Fibroblast of pulmonary artery (primary cell): ENCODE measurements at regions not wholly inside any gene's neighbourhood (a gene's known extent, or its start where the extent isn't known, plus 50 kb on each side); places are given as distances from the start of the nearest gene placed in this dataset.
"Not testable (repeated sequence)": the region's sequence is repeated elsewhere in the genome, so short reads cannot be mapped to it uniquely, and the experiment has no call there.

Experiments used
- DNase-seq: peaks from one replicate; pipeline ENCODE4 v3.0.0-alpha.2; 2010; ENCODE audit warnings: low read depth
- H3K4me3 ChIP-seq: replicated peaks from 2 replicates; pipeline ENCODE4 v1.5.1; 2011; ENCODE audit warnings: low read depth, mild to moderate bottlenecking, control low read depth, low read length, moderate library complexity
- TF ChIP-seq, protein P1 (sequence below): IDR thresholded peaks from 2 replicates; pipeline ENCODE4 v1.5.1; 2011; ENCODE audit warnings: mild to moderate bottlenecking, control low read depth, low read length, inconsistent platforms; ENCODE audit errors: missing control alignments

DNA sequence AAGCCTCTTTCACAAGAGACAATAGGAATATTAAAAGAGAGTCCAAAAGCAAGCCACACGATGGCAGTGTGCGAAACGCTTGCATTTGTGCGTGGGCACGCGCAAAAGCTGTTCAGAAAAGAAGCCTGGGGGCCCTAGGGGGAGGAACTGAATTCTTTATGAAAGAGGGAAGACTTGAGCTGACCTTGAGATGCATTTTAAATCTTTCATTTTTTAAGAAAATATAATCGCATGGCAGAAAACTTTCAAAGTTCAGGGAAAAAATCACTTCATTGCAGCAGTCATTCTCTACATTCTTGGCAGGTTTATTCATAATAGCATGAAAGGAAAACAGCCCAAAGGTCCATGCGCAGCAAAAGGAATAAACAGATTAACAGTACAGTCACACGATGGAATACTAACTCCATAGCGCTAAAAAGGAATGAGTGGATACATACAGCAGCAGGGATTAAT is 206.5 kb upstream of the PRKCQ start:
- TF ChIP-seq, protein P1, sequence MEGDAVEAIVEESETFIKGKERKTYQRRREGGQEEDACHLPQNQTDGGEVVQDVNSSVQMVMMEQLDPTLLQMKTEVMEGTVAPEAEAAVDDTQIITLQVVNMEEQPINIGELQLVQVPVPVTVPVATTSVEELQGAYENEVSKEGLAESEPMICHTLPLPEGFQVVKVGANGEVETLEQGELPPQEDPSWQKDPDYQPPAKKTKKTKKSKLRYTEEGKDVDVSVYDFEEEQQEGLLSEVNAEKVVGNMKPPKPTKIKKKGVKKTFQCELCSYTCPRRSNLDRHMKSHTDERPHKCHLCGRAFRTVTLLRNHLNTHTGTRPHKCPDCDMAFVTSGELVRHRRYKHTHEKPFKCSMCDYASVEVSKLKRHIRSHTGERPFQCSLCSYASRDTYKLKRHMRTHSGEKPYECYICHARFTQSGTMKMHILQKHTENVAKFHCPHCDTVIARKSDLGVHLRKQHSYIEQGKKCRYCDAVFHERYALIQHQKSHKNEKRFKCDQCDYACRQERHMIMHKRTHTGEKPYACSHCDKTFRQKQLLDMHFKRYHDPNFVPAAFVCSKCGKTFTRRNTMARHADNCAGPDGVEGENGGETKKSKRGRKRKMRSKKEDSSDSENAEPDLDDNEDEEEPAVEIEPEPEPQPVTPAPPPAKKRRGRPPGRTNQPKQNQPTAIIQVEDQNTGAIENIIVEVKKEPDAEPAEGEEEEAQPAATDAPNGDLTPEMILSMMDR = peak; percentile 63
- DNase-seq = peak; percentile 70
- H3K4me3 ChIP-seq = peak overlapping the region; percentile 21

GRCh38 chr10:6784429-6784828 is 204.4 kb upstream of the PRKCQ start:
- H3K4me3 ChIP-seq, DNase-seq: not testable (repeated sequence)

DNA sequence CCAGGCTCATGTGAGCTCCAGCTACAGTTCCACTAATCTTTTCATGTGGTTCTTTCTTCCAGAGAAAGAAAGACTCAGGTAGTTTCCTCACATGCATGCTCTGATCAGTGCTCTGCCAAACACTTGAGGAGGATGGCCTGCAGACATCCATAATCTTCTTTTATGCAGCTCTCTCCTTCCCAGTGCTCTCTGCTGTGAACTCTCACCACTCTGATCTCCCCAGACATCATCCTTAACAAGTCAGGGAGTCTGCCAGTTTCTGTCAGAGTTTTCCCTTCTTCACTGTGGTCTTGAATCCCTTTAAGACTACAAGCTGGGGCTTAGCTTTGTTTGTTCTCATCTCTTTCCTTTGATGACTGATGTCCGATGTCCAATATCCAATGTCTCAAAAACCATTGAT is 203.4 kb upstream of the PRKCQ start:
- DNase-seq = no peak
- TF ChIP-seq, protein P1 = no peak
- H3K4me3 ChIP-seq = no peak overlapping the region

GRCh38 chr10:6782378-6782777 is 202.3 kb upstream of the PRKCQ start:
- no peak for DNase-seq
- H3K4me3 ChIP-seq = no peak overlapping the region
- TF ChIP-seq, protein P1 = no peak

DNA sequence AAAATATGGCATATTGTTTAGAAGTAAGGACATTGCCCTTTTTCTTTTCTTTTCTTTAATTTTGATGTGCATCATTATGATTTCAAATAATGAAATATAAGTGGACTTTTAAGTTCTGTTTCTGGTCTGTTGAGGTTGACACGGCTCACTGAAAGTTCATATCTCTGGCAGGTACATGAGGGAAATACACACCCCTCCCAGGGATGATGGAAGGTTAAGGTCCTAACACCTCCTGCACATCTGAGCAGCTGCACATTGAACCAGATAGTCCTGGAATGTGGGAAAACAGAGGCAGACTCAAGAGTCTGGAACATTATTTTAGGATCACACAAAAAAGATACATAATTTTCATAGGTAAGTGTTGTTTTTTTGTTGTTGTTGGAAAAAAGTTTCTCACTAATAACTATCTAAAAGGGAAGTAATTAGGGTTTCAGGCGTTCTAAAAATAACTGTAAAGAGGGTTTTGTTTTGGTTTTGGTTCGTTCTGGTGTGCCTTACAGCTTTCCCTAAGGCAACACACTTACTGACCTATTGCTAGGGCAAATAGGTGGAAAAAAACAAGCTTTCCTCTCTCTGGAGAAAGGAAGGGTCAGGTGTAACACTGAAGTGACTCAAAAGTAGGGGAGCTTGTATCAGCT is 201.2 kb upstream of the PRKCQ start:
- H3K4me3 ChIP-seq = no peak overlapping the region
- TF ChIP-seq, protein P1 = no peak
- DNase-seq = no peak

DNA sequence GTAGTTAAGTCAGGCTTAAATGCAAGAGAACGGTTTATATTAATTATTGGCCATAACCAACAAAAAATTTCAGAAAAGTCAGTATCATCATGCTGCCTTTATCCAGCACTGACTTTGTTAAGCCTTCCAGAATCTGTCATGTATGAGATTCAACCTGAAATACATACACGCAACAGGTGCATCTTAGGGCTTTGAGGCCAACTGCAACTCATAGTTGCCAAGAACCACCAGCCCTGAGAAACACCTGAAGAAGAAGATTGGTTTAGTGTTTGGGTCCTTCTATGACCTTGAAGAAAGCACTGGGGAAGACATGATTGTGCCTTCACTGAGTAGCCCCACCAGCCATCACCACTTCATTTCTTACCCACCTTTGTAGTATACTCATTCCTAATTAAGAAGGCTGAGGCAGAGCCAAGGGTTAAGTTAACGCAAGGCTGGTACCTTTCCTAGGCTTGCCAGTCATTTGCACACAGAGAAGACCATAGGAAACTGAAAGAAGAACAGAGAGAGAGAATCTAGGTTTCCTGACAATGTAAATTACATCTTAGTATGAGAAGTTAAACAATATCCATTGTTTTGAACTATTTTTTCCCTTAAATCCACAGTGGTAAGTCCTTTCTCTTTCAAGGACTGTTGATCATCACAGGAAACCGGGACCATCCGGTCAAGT is 200.1 kb upstream of the PRKCQ start:
- H3K4me3 ChIP-seq = no peak overlapping the region
- DNase-seq = no peak
- TF ChIP-seq, protein P1 = no peak

DNA sequence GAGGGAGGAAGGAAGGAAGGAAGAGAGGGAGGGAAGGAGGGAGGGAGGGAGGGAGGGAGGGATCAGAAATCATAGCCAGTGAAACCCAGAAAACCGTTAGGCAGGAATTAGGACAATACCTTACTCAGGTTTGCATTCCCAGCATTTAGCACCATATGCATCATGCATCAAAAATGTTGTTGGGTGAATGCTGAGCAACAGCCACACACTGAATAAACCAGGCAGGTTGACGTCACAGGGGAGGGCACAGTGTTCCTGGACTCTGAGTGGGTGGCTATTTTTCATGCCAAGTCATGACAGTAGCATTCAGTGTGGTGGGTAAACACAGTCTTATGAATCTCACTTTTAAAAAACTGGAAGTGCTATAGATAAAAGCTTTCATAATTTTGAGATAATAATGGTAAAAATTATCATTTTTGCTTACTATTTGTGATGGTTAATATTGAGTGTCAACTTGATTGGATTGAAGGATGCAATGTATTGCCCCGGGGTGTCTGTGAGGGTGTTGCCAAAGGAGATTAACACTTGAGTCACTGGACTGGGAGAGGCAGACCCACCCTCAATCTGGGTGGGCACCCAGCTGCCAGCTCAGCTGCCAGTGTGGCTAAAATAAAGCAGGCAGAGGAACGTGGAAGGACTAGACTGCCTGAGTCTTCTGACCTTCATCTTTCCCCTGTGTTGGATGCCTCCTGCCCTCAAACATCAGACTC is 199.1 kb upstream of the PRKCQ start:
- H3K4me3 ChIP-seq = no peak overlapping the region
- peak; percentile 96 for DNase-seq
- TF ChIP-seq, protein P1 = no peak
